Colon (tissue), 2 donors: ENCODE measurements at regions not wholly inside any gene's neighbourhood (a gene's known extent, or its start where the extent isn't known, plus 50 kb on each side); places are given as distances from the start of the nearest gene placed in this dataset.

Experiments used
- FAIRE-seq: peaks from 2 replicates; lab custom pipeline; 2012; peaks lifted over from hg19 to GRCh38; lab: Jason Lieb, UNC
- donor health status: control.
- donor health status: control.

DNA sequence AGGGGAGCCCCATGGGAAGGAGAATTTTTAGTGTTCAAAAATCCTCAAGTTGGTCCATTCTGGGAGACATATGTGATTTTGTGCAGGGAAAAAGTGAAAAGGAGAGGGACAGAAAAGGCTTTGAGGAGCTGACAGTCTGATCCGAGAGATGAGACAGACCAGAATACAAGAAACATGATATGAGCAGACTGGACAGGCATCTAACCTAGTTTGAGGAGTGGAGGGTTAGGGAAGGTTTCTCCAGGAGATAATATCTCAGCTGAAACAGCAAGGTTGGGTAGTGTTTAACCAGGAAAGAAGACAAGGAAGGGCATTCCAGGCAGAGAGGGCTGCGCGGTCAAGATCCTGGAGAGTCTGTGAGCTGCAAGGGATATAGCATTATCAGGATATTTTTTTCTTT is 101.4 kb upstream of the NCAM1 start:
- no peak for FAIRE-seq

DNA sequence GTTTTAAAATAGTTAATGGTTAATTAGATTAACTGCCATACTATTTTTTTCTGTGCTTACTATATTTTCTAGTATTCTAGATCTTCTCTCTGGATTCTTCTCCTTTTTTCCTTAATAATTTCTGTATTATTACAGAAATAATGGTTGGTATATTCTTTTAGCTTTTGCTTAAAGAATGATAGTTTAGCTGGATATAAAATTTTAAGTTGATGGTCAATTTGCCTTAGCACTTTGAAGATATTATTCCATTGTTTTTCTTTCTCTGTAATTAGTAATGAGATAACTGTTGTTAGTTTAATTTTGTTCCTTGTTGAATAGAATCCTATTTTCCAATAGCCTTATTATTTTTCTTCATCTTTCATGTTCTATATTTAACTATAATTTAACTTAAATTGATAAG is 99.9 kb upstream of the NCAM1 start:
- no peak for FAIRE-seq

DNA sequence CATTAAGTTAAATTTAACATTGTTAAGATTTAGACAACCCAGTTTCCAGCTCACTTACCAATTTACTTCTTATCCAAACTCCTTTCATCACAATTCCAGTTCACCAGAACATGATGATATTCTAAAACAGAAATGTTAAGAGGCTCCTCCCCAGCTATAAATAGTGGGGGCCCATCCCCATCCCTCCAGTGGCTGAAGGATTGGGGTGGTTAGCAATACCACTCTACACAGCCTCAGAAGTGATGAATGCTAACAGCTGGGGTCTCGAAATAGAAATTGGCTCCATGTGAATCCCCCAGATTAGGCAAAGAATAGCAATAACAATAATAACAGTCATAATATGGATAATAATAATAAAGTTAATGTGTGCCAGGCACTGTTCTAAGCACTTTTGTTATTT is 97.9 kb upstream of the NCAM1 start:
- no peak for FAIRE-seq

DNA sequence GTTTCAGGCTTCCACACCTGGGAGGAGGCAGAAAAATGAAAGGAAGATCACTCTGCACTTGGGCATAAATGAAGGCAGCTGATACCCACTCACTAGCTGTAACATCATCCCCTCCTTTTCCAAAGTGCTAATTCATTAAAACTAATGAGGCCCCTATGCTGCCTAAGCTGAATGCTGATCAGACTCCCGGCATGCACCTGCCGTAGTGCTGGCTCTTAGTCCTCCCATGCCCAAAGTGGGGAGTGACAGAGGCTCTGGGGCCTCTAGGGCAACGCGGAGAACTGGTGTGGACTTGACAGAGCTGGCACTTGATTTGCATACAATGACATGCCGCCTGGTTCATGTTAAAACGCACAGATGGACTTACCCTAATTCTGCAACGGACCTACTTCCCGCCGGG is 96.5 kb upstream of the NCAM1 start:
- no peak for FAIRE-seq

DNA sequence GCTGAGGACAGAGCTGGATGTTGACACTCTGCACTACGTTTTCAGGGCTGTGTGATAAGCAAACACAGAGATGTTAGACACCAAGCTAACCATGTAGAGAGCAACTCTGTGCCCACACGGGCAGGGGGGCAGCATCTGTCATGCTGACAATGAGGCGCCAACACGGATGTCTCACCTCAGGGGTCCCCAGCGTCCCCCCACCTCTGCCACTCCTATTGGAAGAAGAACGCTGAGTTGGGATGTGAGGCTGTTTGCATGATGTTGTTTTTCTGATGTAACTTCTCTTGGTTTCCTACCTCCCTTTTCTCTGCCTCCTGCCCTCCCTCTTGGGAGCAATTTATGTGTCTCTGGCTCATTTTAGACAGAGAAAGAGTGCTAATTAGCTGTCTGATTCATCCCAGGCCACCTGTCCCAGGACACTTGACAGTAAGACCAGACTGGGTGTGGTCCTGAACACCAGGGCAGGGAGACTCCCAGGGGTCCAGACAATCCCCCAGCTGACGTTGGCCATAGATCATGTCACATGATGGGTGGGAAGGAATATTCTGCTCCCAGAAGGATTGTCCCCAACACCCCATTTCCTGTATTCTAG is 89.2 kb upstream of the NCAM1 start:
- FAIRE-seq, result no peak

DNA sequence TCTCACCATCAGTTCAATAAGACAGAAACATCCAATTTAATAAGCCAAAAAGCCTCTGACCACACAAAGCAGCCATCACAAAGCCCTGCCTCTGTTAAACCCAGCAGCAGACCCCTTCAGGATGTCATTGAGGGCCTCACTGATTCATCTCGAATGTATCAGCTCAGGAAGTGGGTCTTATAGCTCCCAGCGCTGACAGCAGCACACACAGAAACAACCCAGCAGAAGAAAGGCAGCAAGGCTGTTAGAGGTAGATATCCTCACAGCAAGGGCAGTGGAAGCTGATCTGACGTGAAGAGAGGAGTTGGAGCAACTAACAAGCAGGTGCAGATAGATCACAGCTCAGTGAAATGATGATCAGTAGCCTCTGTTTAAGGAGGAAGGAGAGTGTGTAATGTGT is 86.2 kb upstream of the NCAM1 start:
- FAIRE-seq, result no peak

DNA sequence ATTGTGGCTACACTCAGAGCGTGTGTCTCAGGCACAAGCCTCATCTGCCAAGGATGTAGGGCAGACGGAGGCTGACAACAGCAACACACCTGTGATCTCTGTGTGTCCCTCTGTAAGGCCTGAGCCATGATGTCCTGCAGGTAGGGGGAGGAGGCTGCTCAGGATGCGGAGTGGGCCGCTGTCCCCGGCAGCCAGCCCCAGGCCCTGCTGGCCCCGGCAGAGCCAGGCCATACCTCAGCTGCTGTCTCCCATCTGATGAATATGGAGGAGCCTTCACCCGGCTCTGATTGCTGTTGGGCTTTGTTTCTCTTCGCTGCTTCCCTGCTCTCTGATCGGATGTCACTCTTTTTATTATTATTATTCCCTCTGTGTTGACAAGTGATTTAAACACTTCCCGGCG is 83.6 kb upstream of the NCAM1 start:
- FAIRE-seq, result no peak

DNA sequence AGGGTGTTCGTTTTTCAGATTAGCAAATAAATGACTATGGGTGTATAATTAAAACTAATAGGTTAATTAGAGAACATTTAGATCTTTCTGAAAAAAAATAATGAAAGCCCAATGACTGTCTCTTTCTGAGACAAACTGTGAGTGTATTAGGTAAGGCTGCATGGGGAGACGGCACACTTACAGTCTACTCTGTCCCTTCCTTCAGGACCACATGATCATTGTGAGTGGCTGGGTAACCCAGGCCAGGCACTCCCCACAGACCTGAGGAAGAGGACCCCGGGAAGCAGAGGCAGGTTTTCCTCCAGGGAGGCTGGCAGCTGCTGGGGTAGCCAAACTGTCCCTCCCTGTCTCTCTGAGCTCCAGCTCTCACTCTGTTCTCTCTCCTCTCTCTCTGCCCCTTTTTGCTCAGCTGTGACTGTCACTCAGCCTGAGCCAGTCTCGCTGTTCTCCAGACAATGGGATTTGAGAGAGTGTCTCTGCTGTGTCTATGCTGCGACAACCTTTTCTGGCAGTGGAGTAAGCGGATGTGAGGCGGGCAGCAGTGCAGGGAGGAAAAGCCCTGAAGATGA is 83.1 kb upstream of the NCAM1 start:
- FAIRE-seq, result no peak

DNA sequence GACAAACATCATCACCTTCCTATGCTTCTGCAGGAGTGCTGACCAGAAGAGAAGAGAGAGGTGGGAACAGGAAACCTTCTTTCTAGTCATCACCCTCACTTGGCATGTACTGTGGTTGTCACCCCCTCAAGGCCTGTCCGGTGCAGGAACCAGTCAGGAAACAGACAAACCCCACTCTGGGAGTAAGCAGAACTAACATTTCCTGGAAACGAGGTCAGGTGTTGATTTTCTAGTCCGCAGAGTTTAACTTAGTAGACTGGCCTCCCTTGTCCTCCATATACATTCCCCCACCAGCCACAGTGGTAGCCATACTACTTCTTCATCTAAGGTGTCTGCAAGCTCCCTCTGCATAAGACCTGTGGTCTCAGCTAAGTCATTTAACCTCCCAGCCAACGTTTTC is 80.7 kb upstream of the NCAM1 start:
- FAIRE-seq, result no peak

DNA sequence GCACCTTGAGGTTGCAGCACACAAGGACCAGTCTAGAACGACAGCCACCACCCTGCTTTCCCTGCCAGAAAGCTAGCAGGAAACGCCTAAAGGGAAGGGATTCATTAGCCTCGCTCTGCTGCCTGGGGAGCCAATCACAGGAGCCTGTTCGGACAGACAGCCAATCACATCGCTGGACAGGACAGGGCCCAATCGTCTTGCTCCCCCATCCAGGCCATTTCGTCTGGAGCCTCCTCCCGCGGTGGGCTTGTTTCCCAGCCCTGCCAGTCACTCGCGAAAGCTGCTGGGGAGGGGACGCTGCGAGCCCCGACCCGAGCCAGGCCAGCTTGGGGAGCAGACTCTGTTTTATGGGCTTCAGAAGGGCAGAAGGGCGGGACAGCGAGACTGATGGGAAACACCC is 79.8 kb upstream of the NCAM1 start:
- FAIRE-seq, result no peak

DNA sequence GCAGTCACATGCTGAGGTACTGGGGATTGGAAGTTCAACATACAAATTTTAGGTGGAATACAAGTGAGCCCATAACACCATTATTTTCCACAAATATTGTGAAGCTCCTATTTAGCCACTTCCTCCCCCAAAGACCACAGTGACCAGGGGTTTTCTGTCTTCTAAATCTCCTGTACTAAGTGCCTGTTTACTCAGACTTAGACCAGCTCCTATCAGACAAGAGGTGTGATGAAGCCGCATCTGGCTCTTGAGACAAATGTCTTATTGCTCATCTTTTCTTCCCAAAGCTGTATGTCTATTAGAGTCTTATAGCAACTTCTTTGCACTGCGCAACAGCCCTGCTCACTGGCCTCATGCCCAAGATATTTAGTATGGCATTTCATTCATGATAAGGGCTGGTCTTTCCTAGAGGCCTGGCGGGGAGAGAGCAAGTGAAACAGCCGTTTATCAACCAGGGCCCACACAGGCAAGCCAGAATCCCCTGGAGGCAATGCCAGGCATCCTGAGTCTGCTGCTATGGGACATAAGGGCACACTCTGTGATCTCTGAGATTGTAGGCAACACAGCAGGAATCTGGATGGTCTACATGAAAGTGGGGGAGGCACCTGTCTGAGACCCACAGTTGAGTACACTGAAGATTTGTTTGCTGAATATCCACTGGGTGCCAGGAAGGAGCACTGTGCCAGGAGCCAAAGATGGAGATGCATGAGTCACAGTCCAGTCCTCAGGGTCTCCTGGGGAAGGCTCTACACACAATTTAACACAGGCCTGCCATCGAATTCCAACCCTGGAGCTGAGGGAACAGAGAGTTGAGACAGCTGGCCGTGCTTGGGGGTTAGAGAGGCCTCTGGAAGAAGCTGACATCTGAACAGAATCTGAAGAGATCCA is 78.5 kb upstream of the NCAM1 start:
- no peak for FAIRE-seq

DNA sequence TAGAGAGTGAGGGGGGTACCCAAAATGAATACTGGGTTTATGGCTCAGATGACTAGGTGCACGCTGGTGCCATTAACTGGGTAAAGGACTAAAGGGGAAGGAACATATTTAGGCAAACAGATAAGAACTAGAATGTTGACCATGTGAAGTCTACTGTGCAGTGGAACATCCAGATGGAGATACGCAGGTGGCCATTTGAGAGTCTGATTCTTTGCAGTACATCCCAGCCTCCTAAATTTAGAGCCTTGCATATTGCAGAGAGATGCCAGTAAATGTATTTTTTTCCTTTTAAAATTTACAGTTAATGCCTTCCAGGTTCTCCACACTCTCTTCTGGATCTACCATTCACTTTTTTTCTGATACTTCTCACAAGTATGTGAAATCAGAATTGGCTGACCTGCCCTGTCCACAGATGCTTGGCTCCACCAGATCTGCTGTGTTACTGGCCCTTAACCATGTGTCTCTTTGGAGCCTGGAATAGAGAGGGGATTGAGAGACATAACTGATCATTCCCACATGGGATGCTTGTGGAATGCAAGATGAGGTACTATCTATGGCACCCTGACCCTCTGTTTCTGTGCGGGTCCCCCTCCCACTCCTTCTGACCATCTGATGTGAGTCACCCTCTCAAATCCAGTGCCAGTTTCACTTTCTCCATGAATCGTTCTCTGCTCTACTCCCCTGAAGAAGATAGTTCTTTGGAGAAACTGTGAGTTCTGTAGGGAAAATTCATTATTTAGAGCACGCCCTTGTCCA is 77.0 kb upstream of the NCAM1 start:
- no peak for FAIRE-seq

DNA sequence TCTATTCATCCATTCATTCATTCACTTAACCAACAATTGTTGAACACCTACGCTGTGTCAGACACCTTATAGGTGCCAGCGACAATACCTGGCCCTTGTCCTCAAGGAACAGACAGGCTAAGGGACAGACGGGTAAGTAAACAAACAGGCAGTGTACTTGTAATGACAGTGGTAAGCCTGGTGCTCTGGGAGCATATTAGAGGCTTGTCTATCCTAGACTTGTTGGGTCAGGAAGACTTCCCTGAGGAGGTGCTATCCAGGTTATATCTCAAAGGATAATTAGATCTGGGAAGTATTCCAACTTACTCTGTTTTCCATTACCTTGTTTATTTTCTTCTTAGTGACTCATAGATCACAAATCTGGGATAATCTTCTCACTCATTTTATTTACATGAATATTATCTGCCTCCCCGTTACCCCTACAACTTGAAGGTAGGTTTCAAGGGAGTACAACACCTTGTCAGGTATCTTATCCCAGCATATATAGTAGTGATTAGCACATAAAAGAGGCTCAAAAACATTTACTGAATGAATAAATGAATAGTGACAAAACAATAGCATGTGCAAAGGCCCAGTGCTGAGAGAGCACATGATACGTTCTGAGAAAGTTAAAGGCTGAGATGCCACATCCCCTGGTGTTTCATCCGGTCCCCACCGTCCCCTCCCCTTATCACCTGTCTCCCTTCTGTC is 75.3 kb upstream of the NCAM1 start:
- no peak for FAIRE-seq

DNA sequence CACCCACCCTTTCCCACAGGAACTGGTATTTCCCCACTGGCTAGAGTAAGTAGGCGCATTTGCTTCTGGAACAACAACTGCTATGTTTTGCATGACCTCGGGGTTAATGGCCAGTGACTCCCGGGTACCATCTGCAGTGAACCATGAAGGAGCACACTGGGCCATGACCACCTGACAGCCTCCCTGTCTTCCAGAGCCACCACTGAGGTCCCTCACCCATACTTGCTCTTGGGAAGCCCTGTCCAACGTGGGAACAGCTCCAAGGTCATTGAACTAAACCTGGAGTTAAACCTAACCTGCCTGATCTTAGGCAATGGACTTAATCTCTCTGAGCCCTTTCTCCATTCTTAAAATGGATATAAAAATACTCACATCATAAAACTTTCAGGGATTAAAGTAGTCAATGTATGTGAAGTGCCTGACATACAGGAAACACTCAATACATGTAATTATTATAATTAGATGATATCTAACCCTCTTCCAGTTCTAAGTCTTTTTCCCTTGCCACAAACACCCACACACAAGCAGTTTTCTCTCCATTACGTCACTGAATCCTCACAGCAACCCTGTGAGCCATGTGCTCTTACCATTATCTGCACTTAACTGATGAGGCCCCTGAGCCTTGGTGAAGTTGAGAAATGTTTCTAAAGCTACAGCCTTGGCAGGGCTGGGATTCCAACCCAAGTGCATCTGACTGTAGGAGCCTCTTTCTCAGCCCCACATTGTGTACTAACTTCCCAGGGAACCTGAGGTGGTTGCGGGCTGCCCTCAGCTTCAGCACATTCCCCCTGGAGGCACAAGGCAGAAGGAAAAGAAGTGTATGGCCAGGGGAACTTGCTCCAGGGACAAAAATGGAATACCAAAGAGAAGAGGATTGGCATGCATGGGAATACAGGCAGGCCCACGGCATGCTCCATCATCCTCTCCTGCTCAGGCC is 74.5 kb upstream of the NCAM1 start:
- no peak for FAIRE-seq

DNA sequence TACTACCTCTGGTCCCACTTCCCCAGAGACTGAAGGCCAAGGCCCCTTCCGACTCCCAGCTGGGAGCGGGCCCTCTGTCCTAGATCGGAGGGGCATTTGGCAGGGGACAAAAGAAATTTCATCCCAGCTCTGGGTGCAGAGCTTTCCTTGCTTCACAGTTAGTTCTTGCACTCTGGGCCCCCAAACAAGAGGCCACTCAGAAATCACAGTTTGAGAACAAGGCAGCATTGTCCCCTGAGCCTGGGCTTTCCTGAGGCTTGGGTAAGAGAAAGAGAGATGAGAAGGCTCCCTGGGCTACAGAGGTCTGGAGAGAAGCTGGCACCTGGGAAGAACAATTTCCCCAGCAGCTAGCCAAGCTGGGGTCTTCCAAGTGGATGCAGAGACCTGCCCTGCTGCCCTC is 71.8 kb upstream of the NCAM1 start:
- no peak for FAIRE-seq

DNA sequence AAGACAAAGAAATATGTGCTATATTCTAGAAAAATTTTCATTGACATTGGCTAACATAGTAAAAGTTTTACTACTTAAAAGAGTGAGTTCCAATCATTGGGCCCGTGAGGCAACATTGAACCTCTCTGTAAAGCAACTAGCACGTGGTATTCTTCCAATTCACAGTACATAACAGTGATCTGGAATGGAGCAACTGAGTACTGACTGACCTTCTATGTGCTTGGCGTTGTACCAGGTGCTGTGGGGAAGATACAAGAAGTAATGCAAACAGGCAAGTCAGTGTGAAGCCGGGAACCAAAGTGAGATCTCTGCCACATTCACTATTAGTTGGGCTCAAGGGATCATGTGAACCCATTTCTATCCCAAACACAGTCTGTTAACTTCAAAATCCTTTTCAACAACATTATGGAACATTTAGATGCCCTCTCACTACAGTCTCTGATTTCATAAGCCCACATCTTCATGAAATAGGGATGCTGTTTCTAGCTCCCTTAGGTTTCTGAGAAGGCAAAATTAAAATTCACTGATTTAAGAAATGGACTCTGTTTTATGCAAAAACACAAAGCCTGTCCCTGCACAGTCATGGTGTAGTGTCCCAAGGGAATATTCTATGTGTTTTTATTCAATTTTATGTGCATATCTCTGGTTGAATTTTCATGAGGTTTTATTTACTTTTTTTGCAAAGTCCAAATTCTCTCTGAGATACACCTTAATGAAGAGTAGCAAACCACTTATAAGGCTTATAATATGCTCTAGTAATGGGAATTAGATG is 61.8 kb upstream of the NCAM1 start:
- no peak for FAIRE-seq

DNA sequence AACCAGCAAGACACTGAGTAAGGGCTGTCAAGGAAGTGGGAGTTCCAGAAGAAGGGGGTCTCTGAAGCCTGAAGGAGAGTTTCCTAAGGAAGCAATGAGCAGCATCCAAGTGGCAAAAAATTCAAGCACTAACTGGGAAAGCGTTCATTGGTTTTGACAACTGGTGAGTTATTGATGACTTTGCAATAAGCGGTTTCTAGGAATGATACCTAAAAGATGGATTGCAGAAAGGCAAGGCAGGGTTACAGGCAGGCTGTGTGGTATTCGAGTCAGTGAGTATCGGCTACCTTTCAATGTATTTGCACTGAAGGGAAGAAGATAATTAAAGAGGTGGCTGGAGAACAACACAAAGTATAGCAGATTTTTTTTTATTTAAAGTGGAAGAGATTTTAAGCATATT is 59.3 kb upstream of the NCAM1 start:
- FAIRE-seq, result no peak

DNA sequence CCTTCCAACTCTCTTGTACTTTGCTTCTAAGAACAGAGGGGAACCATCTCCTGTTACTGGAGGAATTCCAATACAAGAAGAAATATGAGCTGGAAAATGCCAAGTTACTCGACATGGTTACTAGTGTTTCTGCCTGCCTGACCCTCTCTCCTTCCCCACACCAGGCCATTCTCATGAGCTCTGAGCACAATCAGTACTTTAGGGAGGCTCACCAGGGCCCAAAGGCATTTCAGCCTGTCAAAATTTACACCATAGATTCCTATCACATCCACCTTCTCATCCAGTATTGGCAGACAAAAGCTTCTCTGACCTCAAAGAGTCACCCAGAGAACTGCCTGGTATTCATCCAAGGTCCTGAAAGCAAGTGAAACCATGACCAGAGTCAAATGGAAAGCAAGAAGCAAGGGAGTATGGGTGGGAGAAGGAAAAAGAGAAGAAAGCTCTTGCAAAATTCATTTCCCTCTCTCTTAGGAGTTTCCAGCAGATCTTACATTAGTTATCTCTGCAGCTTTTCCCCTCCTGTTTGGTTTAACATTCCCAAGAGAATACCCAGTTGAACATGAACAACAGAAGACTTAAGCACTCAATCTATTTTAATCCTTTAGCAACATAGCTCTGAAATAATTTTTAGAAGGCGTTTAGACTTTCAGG is 58.7 kb upstream of the NCAM1 start:
- FAIRE-seq, result no peak

DNA sequence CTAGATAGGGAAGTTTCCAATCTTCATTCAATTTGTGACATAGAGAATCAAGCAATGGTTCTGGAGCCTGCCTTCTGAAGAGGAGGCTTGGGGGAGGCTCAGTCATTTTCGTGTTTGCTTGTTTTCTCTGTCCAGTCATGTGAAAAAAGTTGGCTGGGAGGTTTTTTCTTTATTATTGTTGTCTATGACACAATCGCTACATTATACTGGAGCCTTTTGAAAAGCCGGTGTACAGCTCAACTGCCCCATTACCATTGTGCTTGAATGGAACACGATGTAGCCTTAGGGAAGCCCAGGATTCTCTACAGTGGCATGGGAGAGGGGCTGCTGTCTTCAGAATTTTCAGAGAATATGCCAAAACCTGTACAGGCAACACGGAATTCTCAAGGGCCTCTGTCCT is 57.9 kb upstream of the NCAM1 start:
- FAIRE-seq, result no peak

DNA sequence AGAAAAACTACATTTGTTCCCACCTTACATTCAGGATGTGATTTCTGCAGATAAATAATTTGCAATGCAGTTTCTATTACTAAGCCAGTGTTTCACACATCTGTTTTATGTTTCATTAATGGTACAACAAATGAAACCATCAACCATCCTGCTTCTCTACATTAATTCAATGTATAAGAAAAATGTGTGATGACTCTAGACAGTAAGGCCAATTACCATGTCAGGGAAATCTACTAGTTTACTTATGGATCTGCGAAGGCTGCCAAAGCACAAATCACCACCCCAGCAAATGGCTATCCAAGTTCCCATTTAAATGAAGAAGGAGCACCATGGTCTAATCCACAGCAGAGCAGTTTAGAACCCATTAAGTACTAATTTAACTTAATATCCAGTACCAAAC is 50.1 kb upstream of the NCAM1 start:
- no peak for FAIRE-seq
